Astrocyte of the spinal cord (primary cell): ENCODE measurements at regions not wholly inside any gene's neighbourhood (a gene's known extent, or its start where the extent isn't known, plus 50 kb on each side); places are given as distances from the start of the nearest gene placed in this dataset.
"Not testable (repeated sequence)": the region's sequence is repeated elsewhere in the genome, so short reads cannot be mapped to it uniquely, and the experiment has no call there.

ENCODE experiments used
- DNase-seq: peaks from one replicate; pipeline ENCODE4 v3.0.0; 2011; ENCODE audit warnings: low read depth, low spot score
- H3K4me3 ChIP-seq: 2 replicates; pipeline ENCODE4 v1.5.1; 2011; ENCODE audit warnings: low read depth, mild to moderate bottlenecking, low read length, moderate library complexity
- CTCF ChIP-seq: IDR thresholded peaks from 2 replicates; pipeline ENCODE4 v1.5.1; 2012; ENCODE audit warnings: low read depth, mild to moderate bottlenecking, low read length, inconsistent platforms
- in situ Hi-C: cut with HindIII; loops from 2 replicates; pipeline ENCODE4 v1.10.0; 2017; ENCODE audit warnings: low sequenced_read_pairs

- TF ChIP-seq CTCF, result no peak
- no peak overlapping the region for H3K4me3 ChIP-seq
- no peak for DNase-seq
- in situ Hi-C loops, result no loop called here
Measured at GRCh38 chrX:7462110-7462509, 314.2 kb upstream of the PUDP start.

DNA sequence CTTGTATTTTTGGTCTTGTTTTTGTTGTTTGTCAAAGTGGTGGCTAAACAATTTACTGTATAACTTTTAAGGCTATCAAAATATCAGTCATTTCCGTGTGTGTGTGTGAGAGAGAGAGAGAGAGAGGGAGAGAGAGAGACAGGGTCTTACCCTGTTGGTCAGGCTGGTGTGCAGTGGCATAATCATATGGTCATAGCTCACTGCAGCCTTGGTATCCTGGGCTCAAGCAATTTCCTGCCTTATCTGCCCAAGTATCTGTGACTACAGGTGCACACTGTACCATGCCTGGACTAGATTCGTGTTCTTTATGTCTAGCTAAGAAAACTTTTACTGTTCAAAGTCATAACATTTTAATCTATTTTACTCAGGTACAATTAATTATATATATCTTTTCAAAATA lies 313.1 kb upstream of the PUDP start:
- H3K4me3 ChIP-seq, DNase-seq, in situ Hi-C loops: not testable (repeated sequence)

- DNase-seq, result no peak
- in situ Hi-C loops, result no loop called here
- TF ChIP-seq CTCF, result no peak
- H3K4me3 ChIP-seq, result no peak overlapping the region
Measured at GRCh38 chrX:7447801-7448499, 300.0 kb upstream of the PUDP start.

DNA sequence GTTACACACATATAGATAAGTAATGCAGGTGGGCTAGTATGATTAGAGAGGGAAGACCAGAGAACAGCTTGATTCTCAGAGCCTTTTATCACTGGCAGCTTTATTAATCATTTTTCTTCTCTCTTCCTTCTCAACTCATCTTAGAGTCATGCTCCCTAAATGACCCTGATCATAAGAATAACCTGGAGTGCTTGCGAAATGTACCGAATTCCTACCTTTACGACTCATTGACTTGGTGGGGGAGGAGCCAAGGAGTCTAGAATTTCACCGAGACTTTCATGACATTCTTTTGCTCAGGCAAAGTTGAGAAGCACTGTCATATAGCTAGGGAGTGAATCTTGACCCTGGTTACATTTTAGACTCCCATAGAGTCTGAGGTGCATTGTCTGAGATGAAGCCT lies 298.9 kb upstream of the PUDP start:
- DNase-seq, result no peak
- no peak for TF ChIP-seq CTCF
- in situ Hi-C loops, result no loop called here
- H3K4me3 ChIP-seq, result no peak overlapping the region

DNA sequence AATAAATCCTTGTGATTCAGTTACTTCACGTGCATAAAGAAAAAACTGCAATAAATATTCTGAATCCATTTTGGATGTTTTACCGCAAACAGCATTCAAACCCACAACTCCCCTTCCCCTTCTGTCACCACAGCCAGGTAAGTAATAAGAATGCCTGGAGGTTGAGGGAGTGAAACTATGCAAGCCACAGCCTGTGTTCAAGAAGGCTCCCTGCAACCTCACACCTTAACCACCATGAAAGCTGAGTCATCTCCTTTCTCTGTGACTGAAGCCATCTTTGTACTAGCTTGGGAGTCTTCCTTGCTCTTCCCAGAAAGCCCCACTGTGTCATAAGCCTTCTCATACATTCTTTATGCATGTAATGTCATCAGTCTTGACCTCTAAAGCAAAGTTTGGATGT lies 297.0 kb upstream of the PUDP start:
- TF ChIP-seq CTCF, result no peak
- no peak overlapping the region for H3K4me3 ChIP-seq
- in situ Hi-C loops, result no loop called here
- no peak for DNase-seq

DNA sequence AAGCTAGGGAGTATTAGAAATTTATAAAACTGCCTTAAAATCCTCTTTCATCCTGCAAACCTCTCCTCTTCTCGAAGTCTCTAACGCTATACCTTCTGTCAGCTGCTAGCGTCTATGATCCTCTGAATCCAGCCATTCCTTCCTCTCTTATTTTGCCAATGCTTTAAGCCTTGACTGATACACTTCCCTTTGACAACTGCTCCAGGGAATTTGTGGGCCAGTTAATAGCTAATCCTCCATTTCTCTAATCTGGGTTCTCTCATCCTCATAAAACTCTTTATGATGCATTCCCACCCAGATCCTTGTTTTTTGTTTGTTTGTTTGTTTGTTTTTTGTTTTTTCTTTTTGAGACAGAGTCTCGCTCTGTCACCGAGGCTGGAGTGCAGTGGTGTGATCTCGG lies 293.6 kb upstream of the PUDP start:
- in situ Hi-C loops, result no loop called here
- no peak for TF ChIP-seq CTCF
- no peak overlapping the region for H3K4me3 ChIP-seq
- no peak for DNase-seq

- in situ Hi-C loops, result no loop called here
- no peak for DNase-seq
- no peak overlapping the region for H3K4me3 ChIP-seq
- no peak for TF ChIP-seq CTCF
Measured at GRCh38 chrX:7435822-7436221, 287.9 kb upstream of the PUDP start.
